ENCODE measurements at regions not wholly inside any gene's neighbourhood (a gene's known extent, or its start where the extent isn't known, plus 50 kb on each side); places are given as distances from the start of the nearest gene placed in this dataset.

DNA sequence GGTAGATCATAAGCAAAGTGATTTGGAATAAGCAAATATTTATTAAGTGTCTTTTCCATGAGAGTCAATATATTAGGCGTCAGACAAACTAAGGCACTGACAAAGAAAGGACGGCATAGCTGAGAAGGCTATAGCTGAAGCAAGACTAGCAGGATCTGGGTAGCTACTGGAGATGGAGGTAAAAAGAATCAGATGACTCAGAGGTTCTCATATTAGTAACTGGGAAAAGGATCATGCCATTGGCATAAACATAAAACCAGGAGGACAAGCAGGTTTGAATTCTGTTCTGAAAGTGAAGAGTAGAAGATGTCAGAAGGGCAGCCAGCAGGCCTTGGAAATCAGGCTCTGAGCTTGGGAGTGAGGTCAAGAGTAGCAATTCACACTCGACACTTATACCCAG is 531.9 kb downstream of the PTPRC start:
- TF ChIP-seq, protein P1, sequence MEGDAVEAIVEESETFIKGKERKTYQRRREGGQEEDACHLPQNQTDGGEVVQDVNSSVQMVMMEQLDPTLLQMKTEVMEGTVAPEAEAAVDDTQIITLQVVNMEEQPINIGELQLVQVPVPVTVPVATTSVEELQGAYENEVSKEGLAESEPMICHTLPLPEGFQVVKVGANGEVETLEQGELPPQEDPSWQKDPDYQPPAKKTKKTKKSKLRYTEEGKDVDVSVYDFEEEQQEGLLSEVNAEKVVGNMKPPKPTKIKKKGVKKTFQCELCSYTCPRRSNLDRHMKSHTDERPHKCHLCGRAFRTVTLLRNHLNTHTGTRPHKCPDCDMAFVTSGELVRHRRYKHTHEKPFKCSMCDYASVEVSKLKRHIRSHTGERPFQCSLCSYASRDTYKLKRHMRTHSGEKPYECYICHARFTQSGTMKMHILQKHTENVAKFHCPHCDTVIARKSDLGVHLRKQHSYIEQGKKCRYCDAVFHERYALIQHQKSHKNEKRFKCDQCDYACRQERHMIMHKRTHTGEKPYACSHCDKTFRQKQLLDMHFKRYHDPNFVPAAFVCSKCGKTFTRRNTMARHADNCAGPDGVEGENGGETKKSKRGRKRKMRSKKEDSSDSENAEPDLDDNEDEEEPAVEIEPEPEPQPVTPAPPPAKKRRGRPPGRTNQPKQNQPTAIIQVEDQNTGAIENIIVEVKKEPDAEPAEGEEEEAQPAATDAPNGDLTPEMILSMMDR (IDR thresholded peaks at IDR 0.05), result no peak
- TF ChIP-seq POLR2A (IDR thresholded peaks at IDR 0.05), result no peak
